DOHH2 (cell line): ENCODE measurements at regions not wholly inside any gene's neighbourhood (a gene's known extent, or its start where the extent isn't known, plus 50 kb on each side); places are given as distances from the start of the nearest gene placed in this dataset.
"Not testable (repeated sequence)": the region's sequence is repeated elsewhere in the genome, so short reads cannot be mapped to it uniquely, and the experiment has no call there.

Experiments
- H3F3A ChIP-seq: fragments of 200-600 bp; sonication (generic), shearing (Covaris generic); 2 replicates; pipeline ENCODE4 v1.6.0; 2016; ENCODE audit warnings: antibody characterized with exemption, mild to moderate bottlenecking; ENCODE audit not compliant: control insufficient read depth, insufficient read depth
- H3K27ac ChIP-seq: fragments of 200-600 bp; sonication (generic); 2 replicates; pipeline ENCODE4 v1.5.1; 2014; ENCODE audit warnings: low read depth, mild to moderate bottlenecking, low read length, moderate library complexity
- H3K27me3 ChIP-seq: fragments of 200-600 bp; sonication (generic); 2 replicates; pipeline ENCODE4 v1.6.1; 2014; ENCODE audit warnings: mild to moderate bottlenecking, low read length, mixed read lengths; ENCODE audit not compliant: control insufficient read depth
- H3K36me3 ChIP-seq: fragments of 200-600 bp; sonication (generic); 2 replicates; pipeline ENCODE4 v1.6.1; 2014; ENCODE audit warnings: mild to moderate bottlenecking, low read length, moderate library complexity, mixed read lengths; ENCODE audit not compliant: control insufficient read depth
- H3K4me1 ChIP-seq: fragments of 200-600 bp; sonication (generic); 2 replicates; pipeline ENCODE4 v1.6.1; 2014; ENCODE audit warnings: mild to moderate bottlenecking, low read length, mixed read lengths; ENCODE audit not compliant: control insufficient read depth
- H3K4me2 ChIP-seq: fragments of 200-600 bp; sonication (generic); 2 replicates; pipeline ENCODE4 v1.6.0; 2014; ENCODE audit warnings: mild to moderate bottlenecking, low read length, moderate library complexity
- H3K4me3 ChIP-seq: fragments of 200-600 bp; sonication (generic); 2 replicates; pipeline ENCODE4 v1.5.1; 2014; ENCODE audit warnings: mild to moderate bottlenecking, low read length, mixed read lengths
- H3K79me2 ChIP-seq: fragments of 200-600 bp; sonication (generic); 2 replicates; pipeline ENCODE4 v1.6.1; 2014; ENCODE audit warnings: mild to moderate bottlenecking, low read length, mixed read lengths; ENCODE audit not compliant: control insufficient read depth
- H3K9me2 ChIP-seq: fragments of 200-600 bp; sonication (generic); replicated peaks from 2 replicates; pipeline ENCODE4 v1.6.1; 2014; ENCODE audit warnings: mild to moderate bottlenecking, low read length, mixed read lengths; ENCODE audit not compliant: control insufficient read depth
- H3K9me3 ChIP-seq: fragments of 200-600 bp; sonication (generic); 2 replicates; pipeline ENCODE4 v1.6.1; 2014; ENCODE audit warnings: antibody characterized with exemption, low read length, mixed read lengths; ENCODE audit not compliant: control insufficient read depth, insufficient read depth
- H4K20me1 ChIP-seq: fragments of 200-600 bp; sonication (generic); 2 replicates; pipeline ENCODE4 v1.6.0; 2014; ENCODE audit warnings: low read depth, mild to moderate bottlenecking, antibody characterized with exemption, low read length, moderate library complexity; ENCODE audit not compliant: control insufficient read depth, insufficient read depth
- CTCF ChIP-seq: fragments of 200-600 bp; sonication (generic); IDR thresholded peaks from one replicate; pipeline ENCODE4 v1.5.1; 2014; ENCODE audit warnings: antibody characterized with exemption, mild to moderate bottlenecking, low read depth, low read length; ENCODE audit not compliant: poor library complexity, severe bottlenecking
- EZH2phosphoT487 ChIP-seq: fragments of 200-600 bp; sonication (generic); IDR thresholded peaks from 2 replicates; pipeline ENCODE4 v1.6.1; 2017; ENCODE audit warnings: borderline replicate concordance, mild to moderate bottlenecking, antibody characterized with exemption, low read length, moderate library complexity, mixed read lengths

GRCh38 chr14:39499514-39499913 lies 67.3 kb upstream of the FBXO33 start:
- H3K79me2 ChIP-seq = no peaks in the 10 kb centered on the region
- H3K27ac ChIP-seq = no peak overlapping the region
- H3K36me3 ChIP-seq = no peaks in the 10 kb centered on the region
- no peaks in the 10 kb centered on the region for H3K4me1 ChIP-seq
- peaks cover 6% of the 10 kb centered on the region; the same call in 1 of the 2 replicates for H3K9me3 ChIP-seq
- TF ChIP-seq CTCF (no peak), EZH2phosphoT487 (no peak)
- H3K27me3 ChIP-seq = no peaks in the 10 kb centered on the region
- no peak overlapping the region for H3K4me3 ChIP-seq
- H3F3A ChIP-seq = no peaks in the 10 kb centered on the region
- H3K9me2 ChIP-seq = no peaks in the 10 kb centered on the region
- no peak overlapping the region for H3K4me2 ChIP-seq
- H4K20me1 ChIP-seq = no peaks in the 10 kb centered on the region

GRCh38 chr14:39497677-39498076 lies 65.4 kb upstream of the FBXO33 start:
- H3K4me2 ChIP-seq, H3K36me3 ChIP-seq, H3K4me1 ChIP-seq, H3K79me2 ChIP-seq, H3K4me3 ChIP-seq, H3K9me2 ChIP-seq, H3K9me3 ChIP-seq, H3F3A ChIP-seq, H3K27me3 ChIP-seq, H4K20me1 ChIP-seq, H3K27ac ChIP-seq: not testable (repeated sequence)

- no peak overlapping the region for H3K4me2 ChIP-seq
- H3K9me3 ChIP-seq = peaks cover 6% of the 10 kb centered on the region; the same call in 1 of the 2 replicates
- no peaks in the 10 kb centered on the region for H3F3A ChIP-seq
- H3K36me3 ChIP-seq = no peaks in the 10 kb centered on the region
- TF ChIP-seq EZH2phosphoT487 = no peak
- TF ChIP-seq CTCF = no peak
- no peak overlapping the region for H3K27ac ChIP-seq
- H3K4me1 ChIP-seq = no peaks in the 10 kb centered on the region
- H3K79me2 ChIP-seq = no peaks in the 10 kb centered on the region
- H3K4me3 ChIP-seq = no peak overlapping the region
- no peaks in the 10 kb centered on the region for H4K20me1 ChIP-seq
- H3K9me2 ChIP-seq = no peaks in the 10 kb centered on the region
- no peaks in the 10 kb centered on the region for H3K27me3 ChIP-seq
Measured at GRCh38 chr14:39492267-39492666, 60.0 kb upstream of the FBXO33 start.

GRCh38 chr14:39491134-39491571 lies 58.9 kb upstream of the FBXO33 start:
- peak; percentile 51 for TF ChIP-seq CTCF
- TF ChIP-seq EZH2phosphoT487 = no peak
- Histone ChIP-seq H3F3A (no peaks in the 10 kb centered on the region), H3K9me2 (no peaks in the 10 kb centered on the region), H3K4me2 (no peak overlapping the region), H3K79me2 (no peaks in the 10 kb centered on the region), H3K27ac (no peak overlapping the region), H3K27me3 (no peaks in the 10 kb centered on the region), H3K9me3 (no peaks in the 10 kb centered on the region), H3K4me1 (no peaks in the 10 kb centered on the region), H3K4me3 (no peak overlapping the region), H3K36me3 (no peaks in the 10 kb centered on the region), H4K20me1 (no peaks in the 10 kb centered on the region)
